Right atrium auricular region (tissue), 2 donors: ENCODE measurements at regions not wholly inside any gene's neighbourhood (a gene's known extent, or its start where the extent isn't known, plus 50 kb on each side); places are given as distances from the start of the nearest gene placed in this dataset.

Experiments
- DNase-seq: peaks from one replicate; pipeline ENCODE4 v3.0.0-alpha.2; 2019; ENCODE audit warnings: low spot score
- H3K27ac ChIP-seq, 2 donors: fragments of 200-600 bp; sonication (generic); 1 replicate in 1 of 2; 2 replicates in 1 of 2; pipeline ENCODE4 v1.5.1; 2016 to 2019
- H3K27me3 ChIP-seq, 2 donors: fragments of 200-600 bp; sonication (generic); one replicate each; pipeline versions ENCODE4 v1.5.1 to v1.6.0; 2017 to 2019
- H3K36me3 ChIP-seq: fragments of 200-600 bp; sonication (generic); one replicate; pipeline ENCODE4 v1.5.1; 2016
- H3K4me1 ChIP-seq, 2 donors: fragments of 200-600 bp; sonication (generic); one replicate each; pipeline versions ENCODE4 v1.5.1 to v1.6.0; 2017 to 2019
- H3K4me3 ChIP-seq, 2 donors: fragments of 200-600 bp; sonication (generic); 1 replicate in 1 of 2; 2 replicates in 1 of 2; pipeline ENCODE4 v1.5.1; 2017 to 2019; ENCODE audit warnings: mild to moderate bottlenecking in 1 of 2, moderate library complexity in 1 of 2
- H3K9me3 ChIP-seq, 2 donors: fragments of 200-600 bp; sonication (generic); one replicate each; pipeline ENCODE4 v1.5.1; 2019
- CTCF ChIP-seq, 2 donors: fragments of 200-600 bp; sonication (generic); IDR thresholded peaks; one replicate each; pipeline ENCODE4 v1.5.1; 2019; ENCODE audit warnings: antibody characterized with exemption in 2 of 2

DNA sequence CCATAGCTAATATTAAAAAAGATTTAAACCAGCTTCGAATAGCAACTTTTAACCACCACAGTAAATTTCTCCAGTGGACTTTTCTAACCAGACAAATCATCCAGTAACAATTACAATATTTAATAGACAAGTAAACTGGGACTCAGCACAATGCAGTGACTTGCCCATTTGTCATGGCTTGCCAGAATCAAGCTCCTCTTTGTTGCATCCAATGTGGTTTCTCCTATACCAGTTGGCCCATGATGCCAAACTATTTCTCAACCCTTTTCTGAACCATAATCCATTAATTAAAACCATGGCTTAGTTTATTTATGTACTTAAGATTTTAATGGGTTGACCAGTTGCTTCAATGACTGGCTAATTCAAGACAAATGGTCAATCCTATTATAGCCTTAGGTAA is 64.4 kb downstream of the DIO2 start:
- Histone ChIP-seq H3K4me1 (no peaks in the 10 kb centered on the region), H3K4me3 (no peak overlapping the region), H3K36me3 (no peaks in the 10 kb centered on the region), H3K27ac (no peak overlapping the region), H3K9me3 (no peaks in the 10 kb centered on the region), H3K27me3 (no peaks in the 10 kb centered on the region)
- no peak for DNase-seq
- no peak for TF ChIP-seq CTCF (IDR thresholded peaks at IDR 0.05)

- H3K4me1 ChIP-seq: no peaks in the 10 kb centered on the region
- no peaks in the 10 kb centered on the region for H3K36me3 ChIP-seq
- no peak for DNase-seq
- no peak overlapping the region for H3K27ac ChIP-seq
- no peak for TF ChIP-seq CTCF (IDR thresholded peaks at IDR 0.05)
- no peaks in the 10 kb centered on the region for H3K9me3 ChIP-seq
- no peak overlapping the region for H3K4me3 ChIP-seq
- no peaks in the 10 kb centered on the region for H3K27me3 ChIP-seq
Measured at GRCh38 chr14:80136358-80136757, 74.9 kb downstream of the DIO2 start.

DNA sequence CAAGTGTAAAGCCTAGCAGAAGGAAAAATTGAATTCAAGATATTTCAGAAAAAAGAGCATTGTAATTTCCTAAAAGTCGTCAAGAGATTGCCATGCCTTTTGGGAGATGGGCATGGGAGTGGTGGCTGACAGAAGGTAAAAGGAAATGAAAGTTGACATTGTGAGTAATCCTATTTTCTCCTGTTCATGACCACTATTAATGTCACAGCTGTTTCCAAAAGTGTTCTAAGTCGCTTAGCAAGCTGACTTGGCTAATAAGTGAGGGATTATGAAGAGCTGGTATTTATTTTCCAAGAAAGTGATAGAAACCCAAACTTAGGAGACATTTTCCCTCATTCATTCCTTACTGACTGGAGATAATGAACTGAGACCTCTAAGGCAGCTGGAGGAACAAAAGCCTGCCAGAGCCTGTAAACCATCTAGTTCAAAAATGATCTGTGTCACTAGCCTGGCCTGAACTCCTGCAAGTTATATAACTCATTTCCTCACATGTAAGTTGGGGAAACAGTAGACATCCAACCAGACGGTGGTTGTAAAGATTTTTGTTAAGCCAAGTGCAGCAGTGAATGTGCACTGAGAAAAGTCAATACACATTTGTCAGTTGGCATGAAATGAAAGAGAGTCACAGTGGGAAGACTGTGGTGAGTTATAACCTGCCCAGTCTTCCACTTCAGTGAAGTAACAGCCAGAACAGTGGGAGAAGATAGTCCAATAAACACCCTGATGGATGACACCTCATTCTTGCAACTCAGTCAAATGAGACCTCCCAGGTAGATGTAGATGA is 75.8 kb downstream of the DIO2 start:
- TF ChIP-seq CTCF (IDR thresholded peaks at IDR 0.05): no peak
- Histone ChIP-seq H3K4me1 (no peaks in the 10 kb centered on the region), H3K9me3 (no peaks in the 10 kb centered on the region), H3K36me3 (no peaks in the 10 kb centered on the region), H3K27me3 (no peaks in the 10 kb centered on the region), H3K4me3 (no peak overlapping the region), H3K27ac (no peak overlapping the region)
- no peak for DNase-seq

- no peaks in the 10 kb centered on the region for H3K9me3 ChIP-seq
- no peaks in the 10 kb centered on the region for H3K4me1 ChIP-seq
- TF ChIP-seq CTCF (IDR thresholded peaks at IDR 0.05): no peak
- H3K36me3 ChIP-seq: no peaks in the 10 kb centered on the region
- no peaks in the 10 kb centered on the region for H3K27me3 ChIP-seq
- DNase-seq: no peak
- H3K4me3 ChIP-seq: no peak overlapping the region
- no peak overlapping the region for H3K27ac ChIP-seq
Measured at GRCh38 chr14:80134321-80134720, 77.0 kb downstream of the DIO2 start.

GRCh38 chr14:80133457-80133856 is 77.8 kb downstream of the DIO2 start:
- Histone ChIP-seq H3K9me3 (no peaks in the 10 kb centered on the region), H3K4me3 (no peak overlapping the region), H3K36me3 (no peaks in the 10 kb centered on the region), H3K4me1 (no peaks in the 10 kb centered on the region), H3K27ac (no peak overlapping the region), H3K27me3 (no peaks in the 10 kb centered on the region)
- no peak for DNase-seq
- no peak for TF ChIP-seq CTCF (IDR thresholded peaks at IDR 0.05)

GRCh38 chr14:80127466-80127865 is 83.8 kb downstream of the DIO2 start:
- H3K4me1 ChIP-seq: no peaks in the 10 kb centered on the region
- no peak for DNase-seq
- no peaks in the 10 kb centered on the region for H3K27me3 ChIP-seq
- H3K27ac ChIP-seq: no peak overlapping the region
- TF ChIP-seq CTCF (IDR thresholded peaks at IDR 0.05): no peak
- H3K9me3 ChIP-seq: no peaks in the 10 kb centered on the region
- H3K36me3 ChIP-seq: no peaks in the 10 kb centered on the region
- no peak overlapping the region for H3K4me3 ChIP-seq
